Activated CD8-positive, alpha-beta memory T cell treated with anti-CD3 and anti-CD28 coated beads, Interleukin-2, amount 10 ng/mL, durations not matched to agents 7 days and 5 days (primary cell): ENCODE measurements at regions not wholly inside any gene's neighbourhood (a gene's known extent, or its start where the extent isn't known, plus 50 kb on each side); places are given as distances from the start of the nearest gene placed in this dataset.

Source experiments
- ATAC-seq: fragments of 150-1000 bp; cut with Tn5 transposase; one replicate; pipeline ENCODE4 v1.10.0; 2021; ENCODE audit warnings: moderate library complexity
- CTCF ChIA-PET: fragments of 350-600 bp; sonication (Branson Sonifier 250); formaldehyde crosslinking; loops from one replicate; lab custom pipeline; 2021; ENCODE audit warnings: antibody characterized with exemption; lab: Charles Lee
- DNase-seq: peaks from one replicate; pipeline ENCODE4 v3.0.0-alpha.2; 2020
- H3K27ac Mint-ChIP-seq: one replicate; pipeline ENCODE4 v1.8.0; 2021; ENCODE audit warnings: mild to moderate bottlenecking, mixed read lengths
- H3K27me3 Mint-ChIP-seq: one replicate; pipeline ENCODE4 v1.8.0; 2021; ENCODE audit warnings: mixed read lengths
- H3K36me3 Mint-ChIP-seq: one replicate; pipeline ENCODE4 v1.8.0; 2021; ENCODE audit warnings: mild to moderate bottlenecking, mixed read lengths
- H3K4me1 Mint-ChIP-seq: one replicate; pipeline ENCODE4 v1.8.0; 2021; ENCODE audit warnings: mixed read lengths
- H3K4me3 Mint-ChIP-seq: one replicate; pipeline ENCODE4 v1.8.0; 2021; ENCODE audit warnings: mild to moderate bottlenecking, moderate library complexity, mixed read lengths
- H3K9me3 Mint-ChIP-seq: one replicate; pipeline ENCODE4 v1.8.0; 2022; ENCODE audit warnings: low read depth, mixed read lengths

- DNase-seq (no peak), ATAC-seq (no peak)
- Mint-ChIP-seq H3K9me3 (no peaks in the 10 kb centered on the region), H3K36me3 (no peaks in the 10 kb centered on the region), H3K27me3 (peaks cover 4% of the 10 kb centered on the region), H3K4me1 (no peaks in the 10 kb centered on the region), H3K27ac (no peak overlapping the region), H3K4me3 (no peak overlapping the region)
- CTCF ChIA-PET, result no interaction called here
These were observed 50.8 kb upstream of the MYLIP start for GRCh38 chr6:16078064-16078463.

GRCh38 chr6:16069671-16070070, 59.2 kb upstream of the MYLIP start:
- no peaks in the 10 kb centered on the region for H3K9me3 Mint-ChIP-seq
- H3K27me3 Mint-ChIP-seq, result peaks cover 8% of the 10 kb centered on the region
- H3K36me3 Mint-ChIP-seq, result no peaks in the 10 kb centered on the region
- CTCF ChIA-PET, result no interaction called here
- no peak for DNase-seq
- H3K4me3 Mint-ChIP-seq, result no peak overlapping the region
- H3K4me1 Mint-ChIP-seq, result no peaks in the 10 kb centered on the region
- H3K27ac Mint-ChIP-seq, result no peak overlapping the region
- ATAC-seq, result no peak

- no peak for DNase-seq
- no peaks in the 10 kb centered on the region for H3K9me3 Mint-ChIP-seq
- no peaks in the 10 kb centered on the region for H3K4me1 Mint-ChIP-seq
- ATAC-seq, result no peak
- H3K27ac Mint-ChIP-seq, result no peak overlapping the region
- no peaks in the 10 kb centered on the region for H3K36me3 Mint-ChIP-seq
- peaks cover 12% of the 10 kb centered on the region for H3K27me3 Mint-ChIP-seq
- H3K4me3 Mint-ChIP-seq, result no peak overlapping the region
- CTCF ChIA-PET, result no interaction called here
These were observed 59.7 kb upstream of the MYLIP start for GRCh38 chr6:16069222-16069621.

GRCh38 chr6:16067568-16067967, 61.3 kb upstream of the MYLIP start:
- Mint-ChIP-seq H3K27ac (no peak overlapping the region), H3K36me3 (no peaks in the 10 kb centered on the region), H3K9me3 (no peaks in the 10 kb centered on the region), H3K27me3 (peaks cover 12% of the 10 kb centered on the region), H3K4me3 (no peak overlapping the region), H3K4me1 (no peaks in the 10 kb centered on the region)
- CTCF ChIA-PET, result no interaction called here
- DNase-seq, result no peak
- no peak for ATAC-seq

- DNase-seq (no peak), ATAC-seq (no peak)
- Mint-ChIP-seq H3K36me3 (no peaks in the 10 kb centered on the region), H3K4me3 (no peak overlapping the region), H3K27ac (no peak overlapping the region), H3K9me3 (no peaks in the 10 kb centered on the region), H3K27me3 (peaks cover 15% of the 10 kb centered on the region), H3K4me1 (no peaks in the 10 kb centered on the region)
- CTCF ChIA-PET, result no interaction called here
These were observed 64.2 kb upstream of the MYLIP start for GRCh38 chr6:16064671-16065072.

GRCh38 chr6:16063580-16063979, 65.3 kb upstream of the MYLIP start:
- ATAC-seq, result no peak
- no peak overlapping the region for H3K27ac Mint-ChIP-seq
- CTCF ChIA-PET, result no interaction called here
- DNase-seq, result no peak
- peaks cover 17% of the 10 kb centered on the region for H3K27me3 Mint-ChIP-seq
- H3K36me3 Mint-ChIP-seq, result no peaks in the 10 kb centered on the region
- no peaks in the 10 kb centered on the region for H3K9me3 Mint-ChIP-seq
- H3K4me3 Mint-ChIP-seq, result no peak overlapping the region
- H3K4me1 Mint-ChIP-seq, result no peaks in the 10 kb centered on the region

GRCh38 chr6:16061818-16062217, 67.1 kb upstream of the MYLIP start:
- DNase-seq (no peak), ATAC-seq (no peak)
- H3K27ac Mint-ChIP-seq, result no peak overlapping the region
- no peaks in the 10 kb centered on the region for H3K9me3 Mint-ChIP-seq
- peaks cover 17% of the 10 kb centered on the region for H3K27me3 Mint-ChIP-seq
- CTCF ChIA-PET, result no interaction called here
- no peak overlapping the region for H3K4me3 Mint-ChIP-seq
- H3K4me1 Mint-ChIP-seq, result no peaks in the 10 kb centered on the region
- no peaks in the 10 kb centered on the region for H3K36me3 Mint-ChIP-seq

GRCh38 chr6:16060039-16060438, 68.8 kb upstream of the MYLIP start:
- DNase-seq (no peak), ATAC-seq (no peak)
- H3K27me3 Mint-ChIP-seq, result peaks cover 16% of the 10 kb centered on the region
- H3K4me3 Mint-ChIP-seq, result no peak overlapping the region
- H3K36me3 Mint-ChIP-seq, result no peaks in the 10 kb centered on the region
- no peaks in the 10 kb centered on the region for H3K9me3 Mint-ChIP-seq
- H3K4me1 Mint-ChIP-seq, result no peaks in the 10 kb centered on the region
- CTCF ChIA-PET, result no interaction called here
- no peak overlapping the region for H3K27ac Mint-ChIP-seq

- Mint-ChIP-seq H3K27me3 (peaks cover 11% of the 10 kb centered on the region), H3K9me3 (no peaks in the 10 kb centered on the region), H3K27ac (no peak overlapping the region), H3K4me1 (no peaks in the 10 kb centered on the region), H3K36me3 (no peaks in the 10 kb centered on the region), H3K4me3 (no peak overlapping the region)
- ATAC-seq (no peak), DNase-seq (no peak)
- CTCF ChIA-PET, result interaction anchor here (0.8 kb wide), 1 partner anchor 368 kb away, joined by 3 read pairs; no protein-coding TSS in a partner anchor
These were observed 69.4 kb upstream of the MYLIP start for GRCh38 chr6:16059496-16059895.

- no peaks in the 10 kb centered on the region for H3K9me3 Mint-ChIP-seq
- ATAC-seq, result no peak
- CTCF ChIA-PET, result interaction anchor here (0.8 kb wide), 1 partner anchor 368 kb away, joined by 3 read pairs; no protein-coding TSS in a partner anchor
These were observed 69.9 kb upstream of the MYLIP start for GRCh38 chr6:16058929-16059345.

GRCh38 chr6:16058201-16058928, 70.5 kb upstream of the MYLIP start:
- ATAC-seq (no peak), DNase-seq (no peak)
- no peaks in the 10 kb centered on the region for H3K36me3 Mint-ChIP-seq
- no peak overlapping the region for H3K4me3 Mint-ChIP-seq
- no peaks in the 10 kb centered on the region for H3K9me3 Mint-ChIP-seq
- peaks cover 11% of the 10 kb centered on the region for H3K27me3 Mint-ChIP-seq
- CTCF ChIA-PET, result interaction anchor here (0.8 kb wide), 1 partner anchor 367 kb away, joined by 3 read pairs; no protein-coding TSS in a partner anchor
- no peaks in the 10 kb centered on the region for H3K4me1 Mint-ChIP-seq
- H3K27ac Mint-ChIP-seq, result no peak overlapping the region

More at GRCh38 chr6:16058929-16059345, 69.9 kb upstream of the MYLIP start:
- Mint-ChIP-seq H3K36me3 (no peaks in the 10 kb centered on the region), H3K27me3 (peaks cover 9% of the 10 kb centered on the region), H3K27ac (no peak overlapping the region), H3K4me3 (no peak overlapping the region), H3K4me1 (no peaks in the 10 kb centered on the region)
- DNase-seq, result no peak

- peaks cover 11% of the 10 kb centered on the region for H3K27me3 Mint-ChIP-seq
- H3K9me3 Mint-ChIP-seq, result no peaks in the 10 kb centered on the region
- no peak for DNase-seq
- H3K4me3 Mint-ChIP-seq, result no peak overlapping the region
- H3K27ac Mint-ChIP-seq, result no peak overlapping the region
- no peak for ATAC-seq
- CTCF ChIA-PET, result interaction anchor here (1.1 kb wide), 1 partner anchor 65 kb away, joined by 3 read pairs; no protein-coding TSS in a partner anchor
- no peaks in the 10 kb centered on the region for H3K4me1 Mint-ChIP-seq
- no peaks in the 10 kb centered on the region for H3K36me3 Mint-ChIP-seq
These were observed 71.4 kb upstream of the MYLIP start for GRCh38 chr6:16057446-16057845.

- peaks cover 12% of the 10 kb centered on the region for H3K27me3 Mint-ChIP-seq
- no peak overlapping the region for H3K4me3 Mint-ChIP-seq
- no peaks in the 10 kb centered on the region for H3K9me3 Mint-ChIP-seq
- ATAC-seq, result no peak
- H3K4me1 Mint-ChIP-seq, result no peaks in the 10 kb centered on the region
- no peak overlapping the region for H3K27ac Mint-ChIP-seq
- H3K36me3 Mint-ChIP-seq, result no peaks in the 10 kb centered on the region
- CTCF ChIA-PET, result interaction anchor here (1.1 kb wide), 1 partner anchor 64 kb away, joined by 3 read pairs; no protein-coding TSS in a partner anchor
- DNase-seq, result no peak
These were observed 72.5 kb upstream of the MYLIP start for GRCh38 chr6:16056263-16056870.

- H3K4me1 Mint-ChIP-seq, result no peaks in the 10 kb centered on the region
- no peak overlapping the region for H3K27ac Mint-ChIP-seq
- no peaks in the 10 kb centered on the region for H3K9me3 Mint-ChIP-seq
- H3K27me3 Mint-ChIP-seq, result peaks cover 11% of the 10 kb centered on the region
- no peaks in the 10 kb centered on the region for H3K36me3 Mint-ChIP-seq
- ATAC-seq (no peak), DNase-seq (no peak)
- CTCF ChIA-PET, result no interaction called here
- no peak overlapping the region for H3K4me3 Mint-ChIP-seq
These were observed 73.0 kb upstream of the MYLIP start for GRCh38 chr6:16055852-16056251.
